HCT116 (cell line): ENCODE measurements at regions not wholly inside any gene's neighbourhood (a gene's known extent, or its start where the extent isn't known, plus 50 kb on each side); places are given as distances from the start of the nearest gene placed in this dataset.

Experiments used
- ATF3 ChIP-seq: IDR thresholded peaks from 2 replicates; pipeline ENCODE4 v1.6.1; 2012
- CEBPB ChIP-seq: IDR thresholded peaks from 2 replicates; pipeline ENCODE4 v1.6.1; 2012; ENCODE audit warnings: low read depth
- CTCF ChIP-seq, 3 experiments: fragments of 200-600 bp in 1 of 3; sonication (generic) in 1 of 3; IDR thresholded peaks in 2 of 3; conservative IDR thresholded peaks in 1 of 3; 2 replicates each; pipeline ENCODE4 v1.5.1; 2012 to 2017; ENCODE audit warnings: low read depth in 2 of 3, low read length in 2 of 3, antibody characterized with exemption in 1 of 3, borderline replicate concordance in 1 of 3, control low read depth in 1 of 3, mild to moderate bottlenecking in 1 of 3, mixed read lengths in 1 of 3, mixed run types in 1 of 3, moderate library complexity in 1 of 3; ENCODE audit not compliant: insufficient read depth in 1 of 3
- EGR1 ChIP-seq: IDR thresholded peaks from 2 replicates; pipeline ENCODE4 v1.6.1; 2012; ENCODE audit warnings: low read depth
- ELF1 ChIP-seq: IDR thresholded peaks from 2 replicates; pipeline ENCODE4 v1.6.1; 2012; ENCODE audit warnings: low read depth, borderline replicate concordance
- EZH2 ChIP-seq: fragments of 200-600 bp; sonication (generic); IDR thresholded peaks from 2 replicates; pipeline ENCODE4 v1.6.1; 2017; ENCODE audit warnings: antibody characterized with exemption, mixed run types
- FOSL1 ChIP-seq: IDR thresholded peaks from 2 replicates; pipeline ENCODE4 v1.6.1; 2012; ENCODE audit warnings: low read depth
- JUND ChIP-seq: IDR thresholded peaks from 2 replicates; pipeline ENCODE4 v1.6.1; 2012
- POLR2A ChIP-seq: IDR thresholded peaks from 2 replicates; pipeline ENCODE4 v1.7.0; 2011; ENCODE audit warnings: borderline replicate concordance; ENCODE audit not compliant: insufficient read depth, insufficient read length; ENCODE audit errors: extremely low read depth
- POLR2AphosphoS5 ChIP-seq: IDR thresholded peaks from 2 replicates; pipeline ENCODE4 v1.6.1; 2011; ENCODE audit warnings: mild to moderate bottlenecking, low read depth, low read length, moderate library complexity
- REST ChIP-seq: IDR thresholded peaks from 2 replicates; pipeline ENCODE4 v1.6.1; 2012; ENCODE audit warnings: low read depth
- SIN3A ChIP-seq: IDR thresholded peaks from 2 replicates; pipeline ENCODE4 v1.6.1; 2012; ENCODE audit warnings: low read depth
- TCF7L2 ChIP-seq: IDR thresholded peaks from 2 replicates; pipeline ENCODE4 v1.7.0; 2011; ENCODE audit warnings: borderline replicate concordance, inconsistent platforms; ENCODE audit not compliant: insufficient read depth, insufficient read length; ENCODE audit errors: extremely low read depth

- TF ChIP-seq REST, result no peak
- no peak for TF ChIP-seq EZH2
- TF ChIP-seq CTCF (IDR thresholded peaks at IDR 0.05 in 2 of 3, conservative IDR thresholded peaks at IDR 0.05 in 1 of 3; ENCODE audit: borderline replicate concordance in 1 of 3, insufficient read depth in 1 of 3, low read depth in 2 of 3, low read length in 2 of 3), result no peak
- no peak for TF ChIP-seq EGR1
- TF ChIP-seq TCF7L2, result no peak
- TF ChIP-seq POLR2AphosphoS5, result no peak
- TF ChIP-seq CEBPB, result no peak
- no peak for TF ChIP-seq POLR2A
- no peak for TF ChIP-seq FOSL1
- TF ChIP-seq JUND, result no peak
- TF ChIP-seq SIN3A, result no peak
- TF ChIP-seq ATF3, result no peak
- TF ChIP-seq ELF1, result no peak
These were observed 189.8 kb downstream of the JCAD start for GRCh38 chr10:29869593-29869992.
